Limb (tissue), 2 donors: ENCODE measurements at regions not wholly inside any gene's neighbourhood (a gene's known extent, or its start where the extent isn't known, plus 50 kb on each side); places are given as distances from the start of the nearest gene placed in this dataset.

Experiments used
- DNase-seq, 2 donors: peaks; one replicate each; pipeline ENCODE4 v3.0.0-alpha.2; 2016; ENCODE audit errors: extremely low spot score in 2 of 2

DNA sequence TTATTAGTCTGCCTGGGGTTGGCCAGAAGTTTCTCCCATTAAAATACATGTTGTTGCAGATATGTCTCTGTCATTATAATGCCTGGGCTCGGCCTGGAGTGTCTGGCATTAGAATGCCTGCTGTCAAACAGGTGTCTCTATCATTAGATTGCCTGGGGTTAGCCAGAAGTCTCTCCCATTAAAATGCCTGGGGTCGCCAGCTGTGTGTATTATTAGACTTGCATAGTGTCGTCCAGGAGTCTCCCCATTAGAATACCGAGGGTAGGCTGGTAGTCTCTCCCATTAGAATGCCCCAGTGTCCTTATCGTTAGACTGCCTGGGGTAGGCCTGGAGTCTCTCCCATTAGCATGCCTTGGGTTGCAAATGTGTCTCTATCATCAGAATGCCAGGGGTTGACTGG is 2270.8 kb downstream of the TP53TG3F start:
- no peak for DNase-seq

DNA sequence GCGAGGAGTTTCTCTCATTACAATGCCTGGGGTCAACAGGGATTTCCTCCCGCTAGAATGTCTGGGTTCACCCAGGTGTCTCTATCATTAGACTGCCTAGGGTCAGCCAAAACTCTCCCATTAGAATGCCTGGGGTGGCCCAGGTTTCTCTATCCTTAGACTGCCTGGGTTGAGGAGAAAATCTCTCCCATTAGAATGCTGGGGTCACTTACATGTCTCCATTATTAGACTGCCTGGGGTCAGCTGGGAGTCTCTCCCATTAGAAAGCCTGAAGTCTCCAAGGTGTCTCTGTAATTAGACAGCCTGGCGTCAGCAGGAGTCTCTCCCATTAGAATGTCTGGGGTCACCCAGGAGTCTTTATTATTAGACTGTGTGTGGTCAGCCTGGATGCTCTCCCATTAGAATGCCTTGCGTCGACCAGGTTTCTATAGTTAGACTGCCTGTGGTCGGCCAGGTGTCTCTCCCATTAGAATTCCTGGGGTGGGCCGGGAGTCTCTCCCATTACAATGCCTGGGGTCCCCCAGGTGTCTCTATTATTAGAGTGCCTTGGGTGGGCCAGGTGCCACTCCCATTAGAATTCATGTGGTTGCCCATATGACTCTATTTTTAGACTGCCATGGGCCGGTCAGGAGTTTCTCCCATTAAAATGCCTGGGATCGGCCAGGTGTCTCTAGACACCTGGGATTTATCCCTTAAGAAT is 2272.1 kb downstream of the TP53TG3F start:
- no peak for DNase-seq

DNA sequence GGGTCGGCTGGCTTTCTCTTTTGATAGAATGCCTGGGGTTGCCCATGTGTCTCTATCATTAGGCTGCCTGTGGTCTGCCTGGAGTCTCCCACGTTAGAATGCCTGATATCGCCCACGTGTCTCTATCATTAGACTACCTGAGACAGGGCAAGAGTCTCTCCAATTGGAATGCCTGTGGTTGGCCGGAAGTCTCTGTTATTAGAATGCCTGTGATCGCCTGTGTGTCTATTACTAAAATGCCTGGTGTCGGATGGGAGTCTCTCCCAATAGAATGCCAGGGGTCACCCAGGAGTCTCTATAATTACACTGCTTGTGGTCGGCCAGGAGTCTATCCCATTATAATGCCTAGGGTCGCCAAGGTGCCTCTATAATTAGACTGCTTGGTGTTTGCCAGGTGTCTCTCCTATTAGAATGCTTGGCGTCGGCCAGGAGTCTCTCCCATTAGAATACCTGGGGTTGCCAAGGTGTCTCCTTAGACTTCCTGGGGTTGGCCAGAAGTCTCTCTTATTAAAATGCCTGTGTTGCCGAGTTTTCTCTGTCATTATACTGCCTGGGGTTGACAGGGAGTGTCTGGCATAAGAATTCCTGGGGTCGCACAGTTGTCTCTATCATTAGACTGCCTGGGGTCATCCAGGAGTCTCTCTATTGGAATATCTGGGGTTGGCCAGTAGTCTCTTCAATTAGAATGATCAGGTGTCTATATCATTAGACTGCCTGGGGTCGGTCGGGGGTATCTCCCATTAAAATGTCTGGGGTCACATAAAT is 2272.8 kb downstream of the TP53TG3F start:
- no peak for DNase-seq

DNA sequence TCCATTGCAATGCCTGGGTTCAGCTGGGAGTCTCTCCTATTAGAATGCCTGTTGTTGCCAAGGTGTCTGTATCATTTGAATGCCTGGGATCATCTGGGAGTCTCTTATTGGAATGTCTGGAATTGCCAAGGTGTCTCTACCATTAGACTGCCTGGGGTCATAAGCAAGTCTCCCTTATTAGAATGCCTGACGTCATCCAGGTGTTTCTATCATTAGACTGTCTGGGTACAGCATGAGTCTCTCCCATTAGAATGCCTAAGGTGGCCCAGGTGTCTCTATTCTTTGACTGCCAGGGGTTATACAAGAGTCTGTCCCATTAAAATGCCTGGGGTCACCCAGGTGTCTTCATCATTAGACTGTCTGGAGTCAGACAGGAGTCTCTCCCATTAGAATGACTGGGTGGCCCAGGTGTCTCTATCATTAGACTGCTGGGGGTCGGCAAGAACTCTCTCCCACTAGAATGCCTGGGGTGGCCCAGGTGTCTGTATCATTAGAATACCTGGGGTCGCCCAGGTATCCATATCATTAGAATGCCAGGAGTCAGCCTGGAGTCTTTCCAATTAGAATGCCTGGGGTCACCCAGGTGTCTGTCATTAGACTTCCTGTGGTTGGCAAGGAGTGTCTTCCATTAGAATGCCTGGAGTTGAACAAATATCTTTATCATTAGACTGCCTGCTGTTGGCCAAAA is 2274.0 kb downstream of the TP53TG3F start:
- no peak for DNase-seq

DNA sequence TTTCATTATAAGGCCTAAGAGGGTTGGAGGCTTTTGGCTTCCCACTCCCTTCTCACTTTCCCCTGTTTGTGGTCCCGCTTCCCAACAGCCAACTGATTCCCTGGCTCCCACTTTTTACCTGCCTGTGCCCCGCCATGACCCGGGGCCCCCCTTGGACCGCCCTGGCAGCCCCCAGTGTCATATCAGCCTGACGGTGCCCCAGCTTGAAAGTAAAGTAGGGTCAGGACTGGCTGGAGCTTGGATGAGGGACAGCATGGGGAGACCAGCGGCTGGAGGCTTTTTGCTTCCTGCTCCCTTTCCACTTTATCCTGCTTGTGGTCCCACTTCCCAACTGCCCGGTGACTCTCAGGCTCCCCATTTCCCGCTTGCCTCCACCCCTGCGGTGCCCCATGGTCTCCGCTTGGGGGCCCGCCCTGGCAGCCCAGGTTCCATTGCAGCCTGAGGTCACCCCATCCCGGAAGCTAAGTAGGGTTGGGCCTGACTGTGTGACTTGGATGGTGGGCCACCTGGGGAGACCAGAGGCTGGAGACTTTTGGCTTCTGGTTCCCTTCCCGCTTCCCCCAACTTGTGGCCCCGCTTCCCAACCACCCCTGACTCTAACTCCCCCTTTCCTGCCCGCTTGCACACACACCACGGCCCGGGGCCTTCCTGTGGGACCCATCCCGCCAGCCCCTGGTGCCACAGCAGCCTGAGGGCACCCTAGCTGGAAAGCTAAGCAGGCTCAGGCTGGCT is 2274.7 kb downstream of the TP53TG3F start:
- no peak for DNase-seq

DNA sequence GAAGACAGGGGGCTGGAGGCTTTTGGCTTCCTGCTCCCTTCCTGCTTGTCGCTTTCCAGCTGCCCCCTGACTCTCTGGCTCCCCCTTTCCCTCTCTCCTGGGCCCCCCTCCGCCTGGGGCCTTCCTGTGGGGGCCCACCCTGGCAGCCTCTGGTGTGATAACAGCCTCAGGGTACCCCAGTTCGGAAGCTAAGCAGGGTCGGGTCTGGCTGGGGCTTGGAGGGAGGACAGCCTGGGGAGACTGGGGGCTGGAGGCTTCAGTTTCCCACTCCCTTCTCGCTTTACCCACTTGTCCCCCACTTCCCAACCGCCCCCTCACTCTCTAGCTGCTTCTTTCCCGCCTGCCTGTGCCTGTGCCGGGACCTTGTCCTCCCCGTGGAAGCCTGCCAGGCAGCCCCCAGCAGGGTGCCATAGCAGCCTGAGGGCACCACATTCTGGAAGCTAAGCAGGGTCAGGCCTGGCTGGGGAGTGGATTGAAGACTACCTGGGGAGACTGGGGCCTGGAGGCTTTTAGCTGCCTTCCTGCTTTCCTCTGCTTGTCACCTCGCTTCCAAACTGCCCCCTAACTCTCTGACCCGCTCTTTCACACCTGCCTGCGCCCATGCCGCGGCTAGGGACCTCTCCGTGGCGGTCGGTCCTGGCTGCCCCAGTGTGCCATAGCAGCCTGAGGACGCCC is 2275.5 kb downstream of the TP53TG3F start:
- DNase-seq: no peak

DNA sequence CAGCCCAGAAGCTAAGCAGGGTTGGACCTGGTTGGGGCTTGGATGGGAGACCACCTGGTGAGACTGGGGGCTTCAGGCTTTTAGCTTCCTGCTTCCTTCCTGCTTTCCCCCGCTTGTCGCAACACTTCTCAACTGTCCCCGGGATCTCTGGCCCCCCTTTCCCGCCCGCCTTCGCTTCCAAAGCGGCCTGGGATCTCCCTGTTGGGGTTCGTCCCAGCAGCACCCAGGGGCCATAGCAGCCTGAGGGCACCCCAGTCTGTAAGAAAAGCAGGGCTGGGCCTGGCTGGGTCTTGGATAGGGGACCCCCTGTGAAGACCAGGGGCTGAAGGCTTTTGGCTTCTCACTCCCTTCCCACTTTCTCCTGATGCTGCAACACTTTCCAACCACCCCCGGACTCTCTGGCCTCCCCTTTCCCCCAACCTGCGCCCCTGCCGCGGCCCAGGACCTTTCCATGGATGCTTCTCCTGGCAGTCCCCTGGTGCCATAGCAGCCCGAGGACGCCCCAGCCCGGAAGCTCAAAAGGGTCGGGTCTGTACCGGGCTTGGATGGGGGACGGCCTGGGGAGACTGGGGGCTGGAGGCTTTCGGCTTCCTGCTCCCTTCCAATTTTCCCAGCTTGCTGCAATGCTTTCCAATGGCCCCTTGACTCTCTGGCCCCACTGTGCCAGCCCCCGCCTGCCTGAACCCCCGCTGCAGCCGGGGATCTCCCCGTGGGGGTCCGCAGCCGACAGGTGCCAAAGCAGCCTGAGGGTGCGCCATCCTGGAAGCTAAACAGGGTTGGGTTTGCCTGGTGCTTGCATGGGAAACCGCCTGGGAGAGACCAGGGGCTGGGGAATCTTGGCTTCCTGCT is 2276.2 kb downstream of the TP53TG3F start:
- no peak for DNase-seq

DNA sequence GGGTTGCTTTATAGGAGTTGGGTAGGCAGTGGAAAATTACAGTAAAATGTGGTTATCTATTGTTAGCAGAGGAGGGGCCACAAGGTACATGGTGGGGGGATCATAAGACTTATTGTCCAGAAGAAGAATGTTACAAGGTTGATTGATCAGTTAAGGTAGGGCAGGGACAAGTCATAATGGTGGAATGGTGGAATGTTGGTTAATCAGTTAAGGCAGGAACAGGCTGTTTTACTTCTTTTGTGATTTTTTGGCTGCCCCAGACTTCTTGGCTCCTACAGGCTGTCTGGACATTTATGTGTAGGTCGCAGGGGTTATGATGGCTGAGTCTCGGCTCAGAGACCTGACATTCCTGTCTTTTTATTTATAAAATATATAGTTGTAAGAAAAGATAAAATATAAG is 2277.1 kb downstream of the TP53TG3F start:
- DNase-seq: no peak

DNA sequence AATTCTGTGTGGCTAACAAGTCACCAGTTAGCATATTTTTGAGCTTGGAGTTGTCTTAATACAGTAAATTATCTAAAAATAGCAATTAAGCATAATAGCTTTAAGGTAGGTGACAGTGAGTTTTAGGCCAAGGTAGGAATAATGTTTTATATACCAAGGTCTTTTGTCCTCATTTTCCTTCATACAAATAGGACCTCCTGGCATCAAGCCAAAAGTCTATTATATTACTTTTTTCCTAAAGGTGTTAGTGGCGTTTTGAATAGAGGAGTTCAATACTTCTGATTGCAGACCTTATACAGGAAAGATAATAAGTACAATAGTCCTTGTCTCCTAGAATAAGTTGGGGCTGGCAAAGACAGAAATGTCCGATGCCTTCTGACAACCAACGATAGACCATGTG is 2277.7 kb downstream of the TP53TG3F start:
- DNase-seq: no peak

DNA sequence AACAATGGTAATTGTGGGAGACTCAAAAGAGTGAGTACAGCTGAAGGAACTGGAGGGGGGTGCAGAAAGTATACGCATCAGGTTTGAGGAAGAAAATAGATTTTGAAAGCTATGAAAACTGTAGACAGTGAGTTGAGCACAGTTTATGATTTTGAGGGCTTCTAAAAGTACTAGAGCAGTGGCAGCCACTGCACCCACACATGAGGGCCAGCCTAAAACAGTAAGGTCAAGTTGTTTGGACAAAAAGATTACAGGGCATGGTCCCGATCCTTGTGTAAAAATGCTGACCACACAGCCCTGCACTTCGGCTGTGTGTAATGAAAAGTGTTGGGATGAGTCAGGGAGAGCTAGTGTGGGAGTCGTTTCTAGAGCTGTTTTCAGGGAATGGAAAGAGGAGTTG is 2282.1 kb downstream of the TP53TG3F start:
- DNase-seq: no peak

DNA sequence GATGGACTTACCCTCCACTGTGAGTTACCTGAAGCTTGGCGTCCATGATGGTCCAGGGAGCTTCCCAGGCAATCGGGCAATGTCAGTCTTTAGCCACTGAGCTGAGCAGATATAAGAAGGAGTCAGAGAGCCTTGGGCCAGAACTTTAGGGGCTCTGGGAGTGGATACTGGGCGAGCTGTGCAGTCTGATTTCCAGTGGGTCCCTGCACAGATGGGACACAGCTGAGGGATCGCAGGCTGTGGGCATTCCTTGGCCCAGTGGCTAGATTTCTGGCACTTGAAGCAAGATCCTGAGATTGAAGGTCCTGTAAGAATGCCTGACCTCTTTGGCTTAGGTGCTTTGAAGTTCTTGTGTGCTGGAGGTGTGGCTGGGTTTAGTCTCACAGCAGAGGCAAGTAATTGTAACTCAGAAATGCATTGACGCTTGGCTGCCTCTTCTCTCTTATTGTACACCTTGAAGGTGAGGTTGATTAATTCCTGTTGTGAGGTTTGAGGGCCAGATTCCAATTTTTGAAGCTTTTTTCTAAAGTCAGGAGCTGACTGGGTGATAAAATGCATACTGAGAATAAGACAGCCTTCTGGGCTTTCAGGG is 2283.8 kb downstream of the TP53TG3F start:
- DNase-seq: no peak

DNA sequence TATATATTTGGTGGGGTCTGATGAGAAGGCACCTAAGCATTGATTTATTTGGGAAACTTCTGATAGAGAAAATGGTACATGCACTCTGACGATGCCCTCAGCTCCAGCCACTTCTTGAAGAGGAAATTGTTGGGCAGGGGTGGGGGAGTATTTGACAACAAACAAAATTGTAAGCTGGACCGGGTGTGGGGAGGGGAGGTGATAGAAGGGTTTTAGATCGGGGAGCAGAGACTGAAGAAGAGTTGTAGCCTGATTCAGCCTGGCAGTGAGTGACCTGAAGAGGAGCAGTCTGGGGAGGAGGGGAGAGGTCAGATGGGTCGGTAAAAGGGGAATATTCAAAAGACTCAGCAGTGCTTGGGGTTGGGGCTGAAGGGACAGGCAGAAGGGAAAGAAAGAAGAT is 2284.7 kb downstream of the TP53TG3F start:
- no peak for DNase-seq

DNA sequence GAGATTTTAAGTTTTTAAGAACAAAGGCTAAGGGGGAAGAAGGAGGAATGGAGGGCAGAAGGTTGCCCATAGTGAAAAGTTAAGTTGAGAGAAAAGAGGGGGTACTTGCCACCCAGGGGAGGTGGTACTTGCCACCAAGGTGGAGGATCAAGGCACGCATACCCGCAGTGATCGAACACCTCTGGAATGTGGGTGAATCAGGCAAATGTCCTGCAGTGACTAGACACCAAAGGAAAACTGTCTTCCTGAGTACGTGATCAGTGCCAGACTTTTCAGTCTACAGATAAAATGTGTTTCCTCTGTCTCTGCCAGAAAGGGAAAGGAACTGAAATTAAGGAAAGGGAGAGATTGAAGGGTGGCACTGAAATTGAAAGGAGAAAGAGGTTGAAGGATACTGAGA is 2285.3 kb downstream of the TP53TG3F start:
- no peak for DNase-seq

DNA sequence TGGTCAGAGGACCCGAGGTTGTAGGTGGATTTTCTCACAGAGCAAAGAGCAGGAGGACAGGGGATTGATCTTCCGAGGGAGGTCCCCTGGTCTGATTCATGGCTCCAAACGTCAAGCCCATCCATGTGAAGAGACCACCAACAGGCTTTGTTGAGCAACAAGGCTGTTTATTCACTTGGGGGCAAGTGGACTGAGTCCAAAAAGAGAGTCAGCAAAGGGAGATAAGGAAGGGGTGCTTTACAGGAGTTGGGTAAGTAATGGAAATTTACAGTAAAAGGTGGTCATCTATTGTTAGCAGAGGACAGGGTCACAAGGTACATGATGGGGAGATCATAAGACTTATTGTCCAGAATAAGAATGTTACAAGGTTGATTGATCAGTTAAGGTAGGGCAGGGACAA is 2285.8 kb downstream of the TP53TG3F start:
- DNase-seq: no peak

DNA sequence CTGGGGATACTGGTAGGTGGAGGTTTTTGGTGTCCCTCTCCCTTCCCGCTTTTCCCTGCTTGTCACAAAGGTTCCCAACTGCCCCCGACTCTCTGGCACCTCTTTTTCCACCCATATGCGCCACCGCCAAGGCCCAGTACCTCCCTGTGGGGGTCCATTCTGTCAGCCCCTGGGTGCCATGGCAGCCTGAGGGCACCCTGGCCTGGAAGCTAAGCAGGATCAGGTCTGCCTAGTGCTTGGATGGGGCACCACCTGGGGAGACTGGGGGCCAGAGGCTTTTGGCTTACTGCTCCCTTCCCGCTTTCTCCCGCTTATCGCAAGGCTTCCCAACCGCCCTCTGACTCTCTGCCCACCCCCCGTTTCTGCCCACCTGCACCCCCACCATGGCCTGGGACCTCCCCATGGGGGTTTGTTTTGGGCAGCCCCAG is 2286.4 kb downstream of the TP53TG3F start:
- no peak for DNase-seq

DNA sequence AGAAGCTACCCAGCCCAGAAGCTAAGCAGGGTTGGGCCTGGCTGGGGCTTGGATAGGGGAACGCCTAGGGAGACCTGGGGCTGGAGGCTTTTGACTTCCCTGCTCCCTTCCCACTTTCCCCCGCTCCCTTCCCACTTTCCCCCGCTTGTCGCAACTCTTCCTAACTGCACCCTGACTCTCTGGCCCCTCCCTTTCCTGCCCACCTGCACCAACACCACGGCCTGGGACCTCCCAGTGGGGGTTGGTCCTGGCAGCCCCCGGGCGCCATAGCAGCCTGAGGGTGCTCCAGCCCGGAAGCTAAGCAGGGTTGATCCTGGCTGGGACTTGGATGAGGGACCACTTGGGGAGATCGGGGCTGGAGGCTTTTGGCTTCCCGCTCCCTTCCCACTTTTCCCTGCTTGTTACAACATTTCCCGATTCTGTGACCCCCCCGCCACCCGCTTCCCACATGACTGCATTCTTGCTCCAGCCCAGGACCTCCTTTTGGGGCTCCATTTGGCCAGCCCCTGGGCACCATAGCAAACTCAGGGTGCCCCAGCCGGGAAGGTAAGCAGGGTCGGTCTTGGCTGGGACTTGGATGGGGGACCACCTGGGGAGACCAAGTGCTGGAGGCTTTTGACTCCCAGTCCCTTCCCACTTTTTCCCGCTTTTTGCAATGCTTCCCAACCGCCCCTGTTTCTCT is 2287.0 kb downstream of the TP53TG3F start:
- DNase-seq: no peak

DNA sequence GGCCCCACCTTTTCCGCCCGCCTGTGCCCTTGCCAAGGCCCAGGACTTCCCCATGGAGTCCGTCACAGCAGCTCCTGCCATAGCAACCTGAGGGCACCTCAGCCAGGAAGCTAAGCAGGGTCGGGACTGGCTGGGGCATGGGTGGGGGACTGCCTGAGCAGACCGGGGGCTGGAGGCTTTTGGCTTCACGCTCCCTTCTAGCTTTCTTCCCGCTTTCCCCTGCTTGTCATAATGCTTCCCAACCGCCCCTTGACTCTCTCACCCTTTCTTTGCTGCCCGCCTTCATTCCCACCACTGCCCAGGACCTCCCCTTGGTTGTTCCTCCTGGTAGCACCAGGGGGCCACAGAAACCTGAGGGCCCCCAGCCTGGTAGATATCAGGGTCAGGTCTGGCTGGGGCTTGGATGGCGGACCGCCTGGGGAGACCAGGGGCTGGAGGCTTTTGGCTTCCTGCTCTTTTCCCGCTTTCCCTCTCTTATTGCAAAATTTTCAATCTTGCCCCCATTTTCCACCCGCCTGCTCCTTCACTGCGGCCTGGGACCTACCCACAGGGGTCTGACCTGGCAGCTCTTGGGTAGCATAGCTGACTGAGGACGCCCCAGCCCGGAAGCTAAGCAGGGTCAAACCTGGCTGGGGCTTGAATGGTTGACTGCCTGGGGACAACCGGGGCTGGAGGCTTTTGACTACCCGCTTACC is 2287.7 kb downstream of the TP53TG3F start:
- DNase-seq: no peak

DNA sequence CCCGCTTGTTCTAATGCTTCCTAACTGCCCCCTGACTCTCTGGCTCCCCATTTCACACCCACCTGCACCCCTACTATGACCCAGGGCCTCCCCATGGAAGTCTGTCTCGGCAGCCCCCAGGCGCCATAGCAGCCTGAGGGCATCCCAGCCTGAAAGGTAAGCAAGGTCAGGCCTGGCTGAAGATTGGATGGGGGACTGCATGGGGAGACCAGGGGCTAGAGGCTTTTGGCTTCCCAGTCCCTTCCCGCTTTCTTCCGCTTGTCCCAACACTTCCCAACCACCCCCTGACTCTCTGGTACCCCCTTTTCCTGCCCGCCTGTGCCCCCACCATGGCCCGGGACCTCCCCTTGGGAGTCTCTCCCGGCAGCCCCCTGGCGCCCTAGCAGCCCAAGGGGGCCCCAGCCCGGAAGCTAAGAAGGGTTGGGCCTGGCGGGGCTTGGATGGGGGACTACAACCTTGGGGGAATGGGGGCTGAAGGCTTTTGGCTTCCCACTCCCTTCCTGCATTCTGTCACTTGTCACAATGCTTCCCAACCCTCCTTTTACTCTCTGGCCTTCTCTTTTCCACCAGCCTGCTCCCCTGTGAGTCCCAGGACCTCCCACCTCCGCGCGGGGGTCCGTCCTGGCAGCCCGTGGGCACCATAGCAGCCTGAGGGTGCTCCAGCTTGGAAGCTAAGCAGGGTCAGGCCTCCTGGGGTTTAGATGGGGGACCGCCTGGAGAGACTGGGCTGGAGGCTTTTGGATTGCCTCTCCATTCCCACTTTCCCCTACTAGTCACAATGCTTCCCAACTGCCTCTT is 2288.4 kb downstream of the TP53TG3F start:
- no peak for DNase-seq
